ENCODE measurements at regions not wholly inside any gene's neighbourhood (a gene's known extent, or its start where the extent isn't known, plus 50 kb on each side); places are given as distances from the start of the nearest gene placed in this dataset.

DNA sequence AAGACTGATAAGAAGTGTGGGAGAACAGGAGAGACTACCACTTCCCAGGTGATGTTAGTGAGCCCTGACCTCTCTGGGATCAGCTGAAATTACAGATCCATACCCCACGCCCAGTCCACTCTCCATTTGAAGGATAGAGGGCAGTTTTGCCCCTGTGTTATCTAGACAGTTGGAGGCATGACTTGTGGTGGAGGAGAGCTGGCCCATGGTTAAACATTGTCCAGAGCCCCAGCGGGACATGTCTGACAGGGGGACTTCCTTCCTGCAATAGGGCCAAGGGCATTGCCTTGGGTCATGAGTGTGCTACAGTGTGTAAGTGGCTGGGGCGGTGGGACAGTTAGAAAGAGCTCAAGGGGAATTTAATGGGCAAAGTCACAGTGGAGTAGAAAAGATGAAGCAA is 181.1 kb downstream of the MID1IP1 start:
- no peak overlapping the region for H3K4me3 ChIP-seq (ENCODE audit: low read length)
- TF ChIP-seq CTCF (conservative IDR thresholded peaks at IDR 0.05): no peak
- no peak overlapping the region for H3K9ac ChIP-seq (ENCODE audit: extremely low read depth, low read length, poor library complexity, severe bottlenecking)
- Mint-ChIP-seq H3K27ac (no peak overlapping the region), H3K4me1 (peaks cover 29% of the 10 kb centered on the region), H3K36me3 (ENCODE audit: low read depth) (no peaks in the 10 kb centered on the region), H3K9me3 (peaks cover 49% of the 10 kb centered on the region), H3K27me3 (ENCODE audit: insufficient read depth) (no peaks in the 10 kb centered on the region), H3K4me3 (no peak overlapping the region)
- H3K27me3 ChIP-seq (ENCODE audit: control insufficient read depth, insufficient read depth, low read length, poor library complexity, severe bottlenecking): no peaks in the 10 kb centered on the region
- no peaks in the 10 kb centered on the region for H3K9me3 ChIP-seq (ENCODE audit: control insufficient read depth, low read length)
- DNase-seq: no peak
- H3K27ac ChIP-seq (ENCODE audit: low read depth, low read length): no peak overlapping the region
- no peaks in the 10 kb centered on the region for H3K36me3 ChIP-seq (ENCODE audit: control insufficient read depth, insufficient read depth, low read length)
- H3K4me1 ChIP-seq (ENCODE audit: control insufficient read depth, insufficient read depth, low read length): no peaks in the 10 kb centered on the region
- 89% methylated on average over 3 of the region's 3 CpGs; no CpG with 5 or more reads in 1 of the 2 experiments for WGBS, 2 experiments (ENCODE audit: insufficient coverage in 1 of 2, insufficient read length in 1 of 2)

GRCh38 chrX:38982843-38983242 is 181.6 kb downstream of the MID1IP1 start:
- Histone ChIP-seq H3K36me3 (ENCODE audit: control insufficient read depth, insufficient read depth, low read length) (no peaks in the 10 kb centered on the region), H3K4me1 (ENCODE audit: control insufficient read depth, insufficient read depth, low read length) (no peaks in the 10 kb centered on the region), H3K9me3 (ENCODE audit: control insufficient read depth, low read length) (no peaks in the 10 kb centered on the region), H3K27me3 (ENCODE audit: control insufficient read depth, insufficient read depth, low read length, poor library complexity, severe bottlenecking) (no peaks in the 10 kb centered on the region), H3K4me3 (ENCODE audit: low read length) (no peak overlapping the region), H3K9ac (ENCODE audit: extremely low read depth, low read length, poor library complexity, severe bottlenecking) (no peak overlapping the region), H3K27ac (ENCODE audit: low read depth, low read length) (no peak overlapping the region)
- no peak overlapping the region for H3K27ac Mint-ChIP-seq
- no peak for DNase-seq
- WGBS, 2 experiments (ENCODE audit: insufficient coverage in 1 of 2, insufficient read length in 1 of 2): 74 to 83% methylated on average over 3 of the region's 3 CpGs
- H3K36me3 Mint-ChIP-seq (ENCODE audit: low read depth): no peaks in the 10 kb centered on the region
- peaks cover 53% of the 10 kb centered on the region for H3K9me3 Mint-ChIP-seq
- no peak overlapping the region for H3K4me3 Mint-ChIP-seq
- no peaks in the 10 kb centered on the region for H3K27me3 Mint-ChIP-seq (ENCODE audit: insufficient read depth)
- no peak for TF ChIP-seq CTCF (conservative IDR thresholded peaks at IDR 0.05)
- H3K4me1 Mint-ChIP-seq: peaks cover 29% of the 10 kb centered on the region

GRCh38 chrX:38985375-38985774 is 184.1 kb downstream of the MID1IP1 start:
- H3K4me1 ChIP-seq (ENCODE audit: control insufficient read depth, insufficient read depth, low read length): no peaks in the 10 kb centered on the region
- H3K4me1 Mint-ChIP-seq: peaks cover 29% of the 10 kb centered on the region
- DNase-seq: no peak
- no peak overlapping the region for H3K9ac ChIP-seq (ENCODE audit: extremely low read depth, low read length, poor library complexity, severe bottlenecking)
- no peak overlapping the region for H3K27ac Mint-ChIP-seq
- TF ChIP-seq CTCF (conservative IDR thresholded peaks at IDR 0.05): peak; percentile 47
- H3K27me3 ChIP-seq (ENCODE audit: control insufficient read depth, insufficient read depth, low read length, poor library complexity, severe bottlenecking): no peaks in the 10 kb centered on the region
- no peaks in the 10 kb centered on the region for H3K36me3 Mint-ChIP-seq (ENCODE audit: low read depth)
- H3K36me3 ChIP-seq (ENCODE audit: control insufficient read depth, insufficient read depth, low read length): no peaks in the 10 kb centered on the region
- H3K4me3 Mint-ChIP-seq: no peak overlapping the region
- no peaks in the 10 kb centered on the region for H3K27me3 Mint-ChIP-seq (ENCODE audit: insufficient read depth)
- no peak overlapping the region for H3K4me3 ChIP-seq (ENCODE audit: low read length)
- H3K9me3 ChIP-seq (ENCODE audit: control insufficient read depth, low read length): no peaks in the 10 kb centered on the region
- H3K9me3 Mint-ChIP-seq: peaks cover 52% of the 10 kb centered on the region
- H3K27ac ChIP-seq (ENCODE audit: low read depth, low read length): no peak overlapping the region
- 92% methylated on average over 2 of the region's 3 CpGs; no CpG with 5 or more reads in 1 of the 2 experiments for WGBS, 2 experiments (ENCODE audit: insufficient coverage in 1 of 2, insufficient read length in 1 of 2)

All from endodermal cell (in vitro differentiated cells).